ENCODE measurements at regions not wholly inside any gene's neighbourhood (a gene's known extent, or its start where the extent isn't known, plus 50 kb on each side); places are given as distances from the start of the nearest gene placed in this dataset.

DNA sequence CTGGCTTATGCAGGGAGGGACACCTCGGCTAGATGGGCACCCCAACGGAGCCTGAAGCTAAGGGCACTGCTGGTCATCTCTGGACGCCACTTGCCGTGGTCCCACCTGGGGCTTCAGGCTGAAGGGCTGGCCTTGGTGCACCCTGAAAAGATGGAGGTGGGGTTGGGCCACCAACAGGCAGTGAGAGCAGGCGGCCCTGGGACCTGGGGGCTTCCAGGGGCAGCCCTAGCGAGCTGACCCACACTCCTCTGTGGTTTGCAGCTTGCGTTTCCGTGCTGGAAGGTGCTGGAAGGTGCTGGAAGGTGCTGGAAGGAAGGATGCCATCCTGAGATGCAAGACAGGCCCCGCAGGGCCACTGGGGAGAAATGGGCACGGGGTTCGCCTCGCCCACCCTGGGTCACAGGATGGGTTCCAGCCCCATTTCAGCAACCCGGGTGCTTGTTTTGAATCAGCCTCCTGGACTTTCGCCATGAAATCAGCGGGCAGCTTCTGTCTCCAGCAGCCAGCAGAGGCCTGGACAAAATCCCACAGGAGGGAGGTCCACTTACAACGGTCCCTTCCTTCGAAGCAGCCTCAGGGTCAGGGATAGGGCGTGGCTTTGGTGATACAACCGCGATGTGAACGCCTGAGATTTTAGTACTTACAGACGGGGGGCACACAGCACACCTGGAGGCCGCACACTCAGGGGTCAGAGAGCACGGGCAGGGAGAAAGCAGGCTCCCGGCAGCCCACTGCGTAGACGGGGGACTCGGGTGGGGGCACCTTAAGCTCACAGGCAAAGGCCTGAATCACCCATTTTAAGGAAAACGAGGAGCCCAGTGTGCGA is 303.1 kb upstream of the IRX4 start:
- no peak for DNase-seq (ENCODE audit: low read depth)

DNA sequence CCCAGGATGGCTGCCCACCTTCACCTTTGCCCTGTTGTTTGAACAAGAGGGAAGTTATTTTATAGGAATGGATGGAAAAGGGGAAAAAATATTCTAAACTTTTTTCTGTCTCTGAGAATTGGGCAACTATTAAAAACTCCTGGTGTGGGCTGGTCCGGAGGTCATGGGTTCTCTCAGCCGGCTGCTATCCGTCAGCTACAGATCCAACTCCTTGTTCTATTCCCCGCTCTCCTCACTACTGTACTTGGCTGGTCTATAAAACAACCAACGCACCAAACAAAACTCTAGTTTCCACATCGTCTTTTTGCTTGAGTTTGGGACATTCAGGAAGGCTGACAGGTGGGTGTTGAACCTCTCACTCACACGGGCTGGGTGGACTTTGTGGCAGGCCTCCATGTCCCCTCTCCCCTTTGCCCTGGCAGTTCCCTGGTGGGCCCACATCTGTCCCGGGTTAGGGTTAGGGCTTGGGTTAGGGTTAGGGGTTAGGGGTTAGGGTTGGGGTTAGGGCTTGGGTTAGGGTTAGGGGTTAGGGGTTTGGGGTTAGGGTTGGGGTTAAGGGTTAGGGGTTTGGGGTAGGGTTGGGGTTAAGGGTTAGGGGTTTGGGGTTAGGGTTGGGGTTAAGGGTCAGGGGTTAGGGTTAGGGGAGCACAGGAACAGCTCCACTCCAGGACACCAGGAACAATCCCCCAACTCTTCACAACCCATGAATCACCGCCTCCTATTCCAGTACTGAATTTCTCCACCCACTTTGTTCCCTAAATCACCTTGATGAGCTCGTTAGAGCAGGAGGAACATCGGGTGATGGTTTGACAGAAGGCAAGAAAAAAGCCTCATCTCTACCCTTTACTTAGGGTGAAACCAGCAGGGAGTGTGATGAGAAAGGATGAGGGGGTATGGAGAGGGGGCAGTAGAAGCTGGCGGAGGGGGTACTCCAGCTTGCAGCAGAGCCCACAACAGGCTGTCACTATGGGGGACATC is 302.1 kb upstream of the IRX4 start:
- DNase-seq (ENCODE audit: low read depth), result no peak

DNA sequence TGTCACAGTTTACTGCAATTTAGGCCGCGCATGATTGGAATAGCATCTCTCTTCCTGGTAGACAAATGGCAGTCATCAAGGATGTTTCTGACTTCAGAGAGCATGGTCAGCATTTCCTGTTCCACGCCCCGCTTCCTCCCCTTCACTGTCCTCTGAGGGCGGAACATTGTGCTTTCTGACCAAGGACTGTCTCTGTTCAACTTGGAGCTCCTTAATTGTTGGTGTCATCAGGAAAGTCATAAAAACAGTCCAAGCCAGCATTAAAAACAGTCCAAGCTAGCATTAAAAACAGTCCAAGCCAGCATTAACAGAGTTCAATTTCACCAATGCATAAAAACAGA is 301.3 kb upstream of the IRX4 start:
- no peak for DNase-seq (ENCODE audit: low read depth)

DNA sequence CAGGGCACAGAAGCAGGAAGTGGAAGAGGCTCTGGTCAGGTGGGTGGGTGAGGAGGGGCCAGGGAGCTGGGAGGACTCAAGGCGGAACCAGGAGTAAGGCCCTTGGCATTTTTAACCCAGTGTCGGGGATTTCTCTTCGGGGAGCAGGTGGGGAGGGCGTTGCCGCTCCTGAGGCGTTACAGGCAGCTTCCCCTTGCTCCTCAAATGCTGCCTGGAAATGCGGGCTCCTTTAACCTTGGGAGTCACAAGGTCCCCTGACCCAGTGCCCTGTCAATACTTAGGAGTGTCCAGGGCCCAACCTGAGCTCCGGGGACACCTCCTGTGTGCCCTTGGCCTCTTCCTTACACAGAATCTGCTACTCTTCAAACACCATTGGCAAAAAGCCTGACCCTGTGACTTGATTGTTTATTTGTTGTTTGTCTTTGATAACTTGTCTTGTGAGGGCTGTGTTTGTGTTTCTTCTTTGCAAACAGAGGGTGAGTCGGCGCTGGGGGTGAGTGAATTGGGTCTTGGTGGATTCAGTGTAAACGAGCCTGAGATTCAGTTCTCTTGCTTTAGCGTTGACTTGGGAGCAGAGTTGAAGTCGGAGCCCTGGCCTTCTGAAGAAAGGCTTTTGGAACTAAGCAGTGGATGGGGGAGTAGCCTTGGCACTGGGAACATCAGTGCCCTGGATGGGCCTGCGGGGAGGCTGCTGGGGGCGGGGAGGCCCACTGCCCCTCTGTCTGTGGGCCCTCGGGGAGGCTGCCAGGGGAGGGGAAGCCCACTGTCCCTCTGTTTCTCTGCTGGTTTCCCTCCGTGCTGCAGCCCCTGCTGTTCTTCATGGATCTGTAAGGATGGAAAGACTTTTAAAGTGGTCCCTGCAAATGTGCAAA is 300.7 kb upstream of the IRX4 start:
- no peak for DNase-seq (ENCODE audit: low read depth)

DNA sequence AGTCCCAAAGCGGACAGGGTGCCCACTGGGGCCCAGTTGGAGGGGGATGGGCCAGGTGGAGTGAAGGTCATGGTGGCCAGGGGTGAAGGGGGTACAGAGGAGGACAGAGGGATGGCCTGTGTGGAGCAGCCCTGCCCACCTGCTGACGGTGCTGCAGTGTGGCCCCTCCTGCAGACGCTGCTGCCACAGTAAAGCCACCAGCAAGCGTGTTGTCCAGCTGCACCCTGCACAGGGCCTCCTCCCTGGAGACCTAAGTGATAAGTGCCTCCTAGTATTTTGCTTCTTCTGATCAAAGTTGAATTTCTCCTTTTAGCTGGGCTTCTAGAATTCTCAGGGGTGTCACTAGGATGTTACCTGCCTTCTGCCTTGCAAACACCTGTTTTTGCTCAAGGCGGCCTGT is 299.3 kb upstream of the IRX4 start:
- DNase-seq (ENCODE audit: low read depth), result no peak

DNA sequence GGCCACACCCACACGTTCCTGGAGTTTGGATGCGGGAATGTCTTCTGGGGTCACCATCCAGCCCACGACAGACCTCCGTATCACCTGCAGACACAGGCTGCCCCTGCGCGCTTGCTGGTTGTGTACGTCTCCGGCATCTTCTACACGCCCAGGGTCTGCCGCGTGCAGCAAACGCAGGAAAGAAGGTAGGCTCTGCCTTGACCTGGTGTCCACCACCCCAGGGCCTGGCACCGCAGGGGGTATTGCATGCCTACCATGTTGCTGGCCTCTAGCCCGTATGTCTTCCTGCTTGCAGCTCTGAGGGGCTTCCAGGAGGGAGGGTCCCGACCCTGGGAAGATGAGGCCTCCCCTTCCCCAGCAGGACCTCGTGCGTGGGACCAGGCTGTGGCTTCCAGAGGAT is 298.8 kb upstream of the IRX4 start:
- no peak for DNase-seq (ENCODE audit: low read depth)

DNA sequence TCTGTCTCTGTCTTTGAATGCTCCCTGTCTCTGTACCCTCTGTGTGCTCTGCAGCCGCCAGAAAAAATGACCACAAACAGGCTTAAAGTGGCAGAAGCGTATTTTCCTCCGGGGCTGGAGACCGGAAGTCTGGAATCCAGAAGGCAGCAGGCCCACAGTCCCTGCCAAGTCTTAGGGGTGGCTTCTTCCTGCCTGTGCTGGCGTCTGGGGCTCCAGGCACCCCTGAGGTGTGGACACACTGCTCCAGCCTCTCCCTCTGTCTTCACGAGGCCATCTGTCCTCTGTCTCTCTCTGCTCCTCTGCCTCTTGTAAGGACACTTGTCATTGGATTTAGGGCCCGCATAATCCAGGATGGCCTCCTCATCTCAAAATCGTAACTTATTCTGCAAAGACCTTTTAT is 298.4 kb upstream of the IRX4 start:
- DNase-seq (ENCODE audit: low read depth), result no peak

DNA sequence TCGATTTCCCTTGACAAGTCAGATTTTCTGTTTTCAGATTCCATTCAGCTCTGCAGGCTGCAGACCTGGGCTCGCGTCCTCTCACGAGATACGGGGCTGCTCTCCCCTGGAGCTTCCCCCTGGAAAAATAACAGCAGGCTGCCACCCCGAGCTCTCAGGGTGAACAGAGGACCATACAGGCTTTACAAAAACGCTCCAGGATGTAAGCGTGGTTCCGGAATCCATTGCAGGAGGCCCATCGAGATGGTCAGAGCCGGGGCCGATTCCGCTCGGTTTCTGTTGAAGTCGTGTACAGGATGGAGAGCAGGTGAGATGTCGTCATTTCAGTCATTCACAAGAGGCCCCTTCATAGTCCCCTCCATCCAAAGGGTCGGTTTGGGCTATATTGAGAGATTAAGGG is 297.7 kb upstream of the IRX4 start:
- DNase-seq (ENCODE audit: low read depth), result no peak

DNA sequence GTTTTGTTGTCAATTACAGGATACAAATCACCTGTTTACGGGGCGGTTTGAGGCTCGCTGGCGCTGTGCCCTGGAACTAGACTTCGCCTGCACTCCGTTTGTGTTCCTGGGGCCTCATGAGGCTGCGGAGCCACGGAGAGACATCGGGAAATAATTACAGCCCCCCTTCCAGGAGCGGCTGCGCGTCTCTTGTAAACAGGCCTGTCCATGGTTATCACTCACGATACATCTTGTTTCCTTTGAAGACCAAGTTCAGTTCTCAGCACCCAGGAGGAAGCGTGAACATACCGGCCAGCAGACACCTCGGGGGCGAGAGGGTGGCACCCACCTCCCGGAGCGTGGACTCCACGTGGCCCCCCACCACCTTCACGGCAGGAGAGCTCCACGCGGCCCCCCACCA is 297.1 kb upstream of the IRX4 start:
- DNase-seq (ENCODE audit: low read depth), result no peak

DNA sequence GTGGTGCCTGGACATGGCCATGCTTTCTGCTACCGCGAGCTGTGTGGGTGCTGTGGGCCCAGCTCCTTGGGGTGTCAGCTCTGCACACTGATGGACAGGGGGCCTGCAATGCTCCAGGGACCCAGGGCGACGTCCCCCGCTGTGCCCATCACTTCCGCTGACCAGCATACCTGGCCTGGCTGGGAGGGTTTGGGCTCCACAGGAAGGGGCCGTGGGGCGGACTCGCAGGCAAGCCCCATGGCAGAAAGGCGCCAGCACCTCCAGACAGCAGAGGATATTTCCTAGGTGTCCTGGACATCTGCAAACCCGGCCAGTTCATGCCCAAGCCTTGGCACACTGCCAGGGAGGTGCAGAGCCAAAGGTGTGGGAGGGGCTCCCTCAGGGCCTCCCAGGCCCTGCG is 295.8 kb upstream of the IRX4 start:
- no peak for DNase-seq (ENCODE audit: low read depth)

DNA sequence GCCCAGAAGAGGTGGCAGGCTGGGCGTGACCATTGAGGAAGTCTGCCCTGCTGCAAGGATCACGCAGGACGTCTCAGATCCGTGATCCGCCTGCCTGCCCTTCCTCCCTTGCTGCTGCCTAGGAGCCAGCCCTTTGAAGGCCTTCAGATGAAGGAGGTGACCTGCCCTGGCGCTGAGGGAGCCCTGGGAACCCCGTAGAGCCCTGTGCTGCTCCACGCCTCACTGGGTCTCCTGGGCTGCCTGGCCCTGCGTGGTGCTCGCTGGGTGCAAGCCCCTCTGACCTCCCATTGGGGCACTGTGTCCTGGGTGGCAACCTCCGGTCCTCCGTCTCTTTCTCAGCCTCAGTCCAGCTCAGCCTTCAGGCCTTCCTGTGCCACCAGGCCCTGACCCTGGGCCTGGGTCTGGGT is 295.3 kb upstream of the IRX4 start:
- no peak for DNase-seq (ENCODE audit: low read depth)

DNA sequence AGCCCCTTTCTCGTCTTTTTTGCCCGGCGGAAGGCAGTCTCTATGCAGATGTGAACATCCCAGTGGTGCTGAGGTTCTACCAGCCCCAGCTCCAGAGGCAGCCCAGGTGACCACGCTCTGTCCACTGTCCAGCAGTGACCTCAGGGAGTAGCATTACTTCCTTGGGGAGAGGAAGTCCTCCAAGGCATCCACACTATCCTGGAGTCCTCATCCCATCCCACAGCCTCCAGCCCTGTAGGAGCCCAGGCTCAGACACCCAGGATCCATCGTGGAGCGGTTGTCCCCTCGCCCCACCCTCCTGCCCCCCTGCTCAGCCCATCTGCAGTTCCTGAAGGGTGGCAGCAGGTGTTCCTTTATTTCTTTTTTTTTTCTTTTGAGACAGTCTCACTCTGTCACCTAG is 294.5 kb upstream of the IRX4 start:
- DNase-seq (ENCODE audit: low read depth), result no peak

DNA sequence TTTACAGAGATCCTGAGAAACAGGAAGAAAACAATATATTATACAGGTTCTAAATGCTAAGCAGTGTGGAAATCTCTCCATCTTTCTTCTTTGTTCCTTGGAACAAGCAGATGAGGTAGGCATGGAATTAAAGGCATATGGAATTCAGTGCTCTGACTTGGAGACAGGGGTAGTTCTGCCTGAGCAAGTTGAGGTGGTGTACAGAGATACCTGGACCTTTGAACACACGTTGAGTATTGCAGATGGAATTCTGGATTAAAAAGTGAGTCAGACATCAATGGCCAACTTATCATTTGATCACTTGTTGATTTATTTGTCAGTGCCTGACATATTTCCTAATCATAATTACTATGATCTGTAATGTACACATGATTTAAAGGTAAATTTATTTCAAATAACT is 293.9 kb upstream of the IRX4 start:
- DNase-seq (ENCODE audit: low read depth), result no peak

DNA sequence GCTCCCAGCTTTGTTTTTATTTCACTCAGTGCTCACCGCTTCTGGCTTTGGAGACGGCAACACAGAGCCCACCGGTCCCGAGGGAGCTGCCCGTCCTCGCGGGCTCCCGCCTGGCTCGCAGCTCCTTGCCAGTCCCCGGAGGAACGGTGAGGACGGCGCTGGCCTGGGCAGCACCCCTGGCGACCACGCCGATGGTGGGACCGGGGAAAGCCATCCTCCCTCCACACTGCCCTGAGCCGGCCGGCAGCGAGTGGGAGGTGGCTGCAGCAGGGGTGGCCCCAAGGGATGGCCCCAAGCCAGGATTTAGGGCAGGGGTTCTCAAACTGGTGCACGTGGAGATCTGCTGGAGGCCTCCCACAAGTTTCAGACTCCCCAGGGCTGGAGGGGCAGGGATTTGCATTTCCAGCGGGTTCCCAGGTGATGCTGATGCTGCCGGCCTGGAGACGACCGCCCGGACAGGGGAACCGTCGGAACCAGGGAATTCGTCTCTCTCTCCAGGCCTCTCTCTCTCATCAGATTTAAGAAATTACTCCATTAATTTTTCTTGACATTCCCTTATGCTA is 293.2 kb upstream of the IRX4 start:
- DNase-seq (ENCODE audit: low read depth), result no peak

DNA sequence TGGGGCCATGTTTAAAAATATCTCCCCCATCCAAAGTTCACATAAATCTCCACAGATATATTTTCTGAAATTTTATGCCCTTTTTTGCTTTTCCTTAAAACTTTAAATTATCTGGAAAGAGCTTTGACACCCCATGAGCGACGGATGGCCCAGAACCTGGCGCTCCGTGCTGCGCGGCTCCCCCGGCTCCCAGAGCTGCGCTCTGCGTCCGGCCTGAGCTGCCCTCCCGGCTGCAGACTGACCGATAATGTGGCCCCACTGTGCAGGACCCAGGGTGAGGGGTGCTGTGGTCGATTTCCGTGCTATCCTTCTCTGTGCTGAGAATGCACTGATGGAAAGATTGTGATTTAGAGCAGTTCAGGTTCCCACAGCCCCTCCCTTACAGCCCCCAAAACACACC is 292.3 kb upstream of the IRX4 start:
- DNase-seq (ENCODE audit: low read depth), result no peak

DNA sequence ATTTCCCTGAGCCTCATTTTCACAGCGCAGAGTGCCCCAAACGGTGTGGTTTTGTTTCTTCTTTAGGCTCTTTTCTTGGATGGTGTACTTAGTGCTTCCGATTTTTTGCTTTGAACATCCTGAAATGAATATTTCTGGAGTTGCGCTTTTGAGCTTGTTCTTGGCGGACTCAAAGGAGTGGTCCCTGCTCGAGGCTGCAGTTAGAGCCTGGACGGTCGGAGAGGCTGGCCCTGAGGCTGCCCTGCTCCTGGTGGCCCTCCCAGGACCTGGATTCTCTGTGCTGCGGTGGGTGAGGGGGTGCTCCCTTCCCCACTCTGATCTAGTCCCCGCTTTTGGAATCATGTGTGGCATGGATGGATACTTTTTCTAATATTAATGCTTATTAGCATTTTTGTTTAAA is 291.8 kb upstream of the IRX4 start:
- DNase-seq (ENCODE audit: low read depth), result no peak

DNA sequence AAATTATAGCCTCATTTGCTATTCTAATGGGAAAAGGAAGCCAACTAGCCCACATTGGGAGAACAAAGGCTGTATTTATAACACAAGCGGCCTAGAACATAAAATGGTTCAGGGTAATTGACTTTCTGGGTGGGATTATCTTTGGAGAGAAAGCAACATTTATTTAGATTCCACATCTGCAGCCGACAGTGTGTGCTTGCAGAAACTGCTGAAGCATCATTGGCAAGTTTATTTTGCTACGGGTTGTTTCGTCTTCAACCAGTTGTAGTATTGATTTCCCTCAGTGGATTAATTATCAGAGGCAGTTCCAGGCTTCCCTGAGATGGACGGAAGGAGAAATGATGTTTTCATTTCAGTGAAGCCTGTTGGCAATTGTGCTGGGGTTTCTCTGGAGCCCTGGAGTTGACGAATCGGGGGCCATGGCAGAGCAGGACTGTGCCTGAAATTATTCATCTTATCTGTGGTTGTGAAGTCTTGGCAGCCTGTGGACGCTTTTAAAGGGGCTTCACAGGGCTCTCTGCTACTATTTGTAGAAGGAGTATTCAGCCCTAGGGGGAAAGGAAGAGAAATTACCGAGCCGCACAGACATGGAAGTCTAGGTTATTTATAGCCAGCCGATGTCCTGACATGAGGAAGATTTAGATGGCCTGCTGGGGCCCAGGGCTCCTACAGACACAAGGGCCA is 290.6 kb upstream of the IRX4 start:
- DNase-seq (ENCODE audit: low read depth), result no peak

DNA sequence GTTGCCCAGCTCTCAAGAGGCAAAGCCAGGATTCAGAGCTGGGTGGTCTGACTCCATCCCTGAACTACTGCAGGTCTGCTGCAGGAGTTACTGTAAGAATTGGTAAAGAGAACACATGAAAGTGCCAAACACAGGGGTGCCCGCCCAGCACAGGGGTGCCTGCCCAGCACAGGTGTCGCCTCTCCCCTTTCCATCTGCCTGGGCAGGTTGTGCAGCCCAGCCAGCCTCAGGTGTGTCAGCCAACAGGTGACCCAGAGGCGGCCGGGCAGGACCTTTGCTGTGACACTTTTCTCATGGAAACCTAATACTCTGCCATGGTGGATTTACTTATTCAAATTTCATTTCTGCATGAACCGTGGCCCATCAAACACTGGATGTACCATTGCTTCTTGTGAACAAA is 289.7 kb upstream of the IRX4 start:
- no peak for DNase-seq (ENCODE audit: low read depth)

DNA sequence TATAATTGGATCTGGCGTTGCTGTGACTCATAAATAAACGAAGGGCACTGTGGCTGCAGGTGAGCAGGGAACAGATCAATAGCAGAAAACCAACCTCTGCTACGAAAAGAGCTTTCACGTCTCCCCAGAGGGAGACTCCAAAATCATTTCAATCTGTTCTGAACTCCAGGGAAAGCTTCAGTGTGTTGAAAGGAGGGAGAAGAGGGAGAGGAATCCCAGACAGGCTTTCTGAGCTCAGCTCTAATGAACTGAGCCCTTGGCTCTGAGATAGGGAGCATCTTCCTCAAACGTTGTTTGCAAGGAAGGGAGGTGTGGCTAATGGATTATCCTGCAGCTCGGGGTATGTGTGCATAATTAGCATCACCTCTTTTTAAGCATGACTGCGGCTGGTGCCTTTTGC is 288.0 kb upstream of the IRX4 start:
- DNase-seq (ENCODE audit: low read depth), result no peak

DNA sequence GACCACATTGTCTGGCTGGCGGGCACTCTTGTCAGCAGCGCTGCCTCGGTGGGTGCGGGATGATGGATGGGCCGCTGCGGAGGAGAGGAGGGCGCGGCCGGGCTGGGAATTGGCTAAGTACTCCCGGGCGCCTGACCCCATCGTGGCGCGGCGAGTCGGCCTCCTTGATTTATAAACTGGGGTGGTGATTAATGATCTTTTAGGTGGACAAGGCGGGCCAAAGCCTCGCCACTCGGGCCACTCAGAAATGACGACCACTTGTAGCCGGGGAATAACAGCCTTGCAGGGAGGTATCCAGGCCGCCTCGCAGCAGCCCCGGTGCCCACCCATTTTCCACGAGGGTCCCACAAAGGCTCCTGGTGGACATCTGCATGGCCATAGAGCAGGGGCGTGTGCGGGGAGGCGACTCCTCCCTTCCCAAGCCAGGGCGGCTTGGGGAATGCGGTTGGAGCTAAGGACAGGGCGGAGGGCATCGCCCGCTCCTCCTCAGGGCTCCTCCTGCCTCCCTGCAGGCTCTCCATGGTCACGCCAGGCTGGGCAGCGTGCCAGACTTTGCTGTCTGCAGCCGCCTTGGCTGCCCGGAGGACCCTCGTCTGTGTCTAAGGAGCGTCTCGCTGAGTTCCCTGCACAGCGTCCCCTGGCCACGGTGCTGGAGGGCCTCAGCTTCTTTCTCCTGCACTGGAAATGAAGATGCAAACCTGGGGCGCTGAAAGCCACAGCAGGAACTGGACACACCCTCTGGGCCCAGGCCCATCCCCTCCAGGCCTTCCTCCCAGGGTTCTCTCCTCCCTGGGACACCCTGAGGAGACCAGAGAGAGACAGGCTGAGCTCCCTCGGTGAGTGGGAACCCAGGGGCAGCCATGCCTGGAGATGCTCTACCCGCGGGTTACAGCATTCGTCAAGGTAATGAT is 287.4 kb upstream of the IRX4 start:
- DNase-seq (ENCODE audit: low read depth), result no peak

DNA sequence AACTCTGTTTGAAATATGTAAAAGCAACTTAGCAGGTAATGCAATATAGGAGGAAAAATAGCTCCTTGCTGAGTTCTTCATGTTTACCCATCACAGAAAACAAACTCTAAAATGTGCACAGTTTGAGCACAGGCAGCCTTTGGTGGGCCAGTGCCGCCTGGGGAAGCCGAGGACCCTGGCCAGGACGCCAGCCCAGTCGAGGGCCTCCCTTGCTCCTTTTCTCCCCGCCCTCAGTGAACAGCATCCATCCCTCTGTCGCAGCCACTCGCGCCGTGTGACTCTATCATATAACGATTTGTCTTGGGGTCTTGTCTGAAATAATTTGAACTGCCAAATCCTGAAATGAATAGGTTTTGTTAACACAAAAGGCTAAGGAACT is 286.7 kb upstream of the IRX4 start:
- DNase-seq (ENCODE audit: low read depth), result no peak
